SU-DHL-6 (cell line): ENCODE measurements at regions not wholly inside any gene's neighbourhood (a gene's known extent, or its start where the extent isn't known, plus 50 kb on each side); places are given as distances from the start of the nearest gene placed in this dataset.

Experiments
- H2AFZ ChIP-seq: fragments of 200-600 bp; sonication (generic); 2 replicates; pipeline ENCODE4 v1.6.1; 2014; ENCODE audit warnings: low read depth, mild to moderate bottlenecking, moderate library complexity, mixed read lengths, antibody characterized with exemption, low read length; ENCODE audit not compliant: severe bottlenecking
- H3F3A ChIP-seq: fragments of 200-600 bp; shearing (Covaris generic); 2 replicates; pipeline ENCODE4 v1.6.0; 2016; ENCODE audit warnings: antibody characterized with exemption, mild to moderate bottlenecking; ENCODE audit not compliant: insufficient read depth
- H3K27ac ChIP-seq: fragments of 200-600 bp; sonication (generic); 2 replicates; pipeline ENCODE4 v1.5.1; 2016; ENCODE audit warnings: low read depth, mild to moderate bottlenecking, low read length, moderate library complexity, mixed read lengths
- H3K27me3 ChIP-seq: fragments of 200-600 bp; sonication (generic), shearing (Covaris generic); 2 replicates; pipeline ENCODE4 v1.6.0; 2014; ENCODE audit warnings: mild to moderate bottlenecking, low read length
- H3K36me3 ChIP-seq: fragments of 200-600 bp; sonication (generic); 2 replicates; pipeline ENCODE4 v1.6.1; 2014; ENCODE audit warnings: mild to moderate bottlenecking, low read length, mixed read lengths
- H3K4me2 ChIP-seq: fragments of 300-600, 200-600 bp; shearing (Covaris generic), sonication (generic); 2 replicates; pipeline ENCODE4 v1.6.0; 2014; ENCODE audit warnings: low read length, low read depth, mild to moderate bottlenecking; ENCODE audit not compliant: poor library complexity, severe bottlenecking
- H3K4me3 ChIP-seq: fragments of 200-600 bp; sonication (generic); 2 replicates; pipeline ENCODE4 v1.5.1; 2014; ENCODE audit warnings: antibody characterized with exemption, low read length, mild to moderate bottlenecking, mixed read lengths; ENCODE audit not compliant: insufficient read depth, poor library complexity, severe bottlenecking
- H3K79me2 ChIP-seq: fragments of 200-600 bp; sonication (generic); 2 replicates; pipeline ENCODE4 v1.6.1; 2014; ENCODE audit warnings: mild to moderate bottlenecking, low read length, moderate library complexity; ENCODE audit not compliant: insufficient read depth
- H3K9ac ChIP-seq: fragments of 200-600 bp; sonication (generic); 2 replicates; pipeline ENCODE4 v1.7.0; 2014; ENCODE audit warnings: mild to moderate bottlenecking, low read length
- H3K9me2 ChIP-seq: fragments of 200-600 bp; sonication (generic); replicated peaks from 2 replicates; pipeline ENCODE4 v1.6.1; 2014; ENCODE audit warnings: low read length; ENCODE audit not compliant: insufficient read depth
- H3K9me3 ChIP-seq: fragments of 200-600 bp; sonication (generic); 2 replicates; pipeline ENCODE4 v1.6.1; 2014; ENCODE audit warnings: low read length, mixed read lengths; ENCODE audit not compliant: insufficient read depth
- H4K20me1 ChIP-seq: fragments of 200-600 bp; sonication (generic); 2 replicates; pipeline ENCODE4 v1.6.1; 2014; ENCODE audit warnings: low read depth, mild to moderate bottlenecking, antibody characterized with exemption, low read length, moderate library complexity, mixed read lengths
- EZH2phosphoT487 ChIP-seq: fragments of 200-600 bp; sonication (generic), shearing (Covaris generic); conservative IDR thresholded peaks from 2 replicates; pipeline ENCODE4 v1.6.1; 2018; ENCODE audit warnings: mild to moderate bottlenecking, antibody characterized with exemption, low read length, moderate library complexity, mixed read lengths
- TF ChIP-seq, protein P1 (sequence below): fragments of 200-600 bp; sonication (generic); IDR thresholded peaks from one replicate; pipeline ENCODE4 v1.5.1; 2017; ENCODE audit warnings: antibody characterized with exemption, mild to moderate bottlenecking, low read length, moderate library complexity; ENCODE audit not compliant: insufficient read depth, poor library complexity, severe bottlenecking

DNA sequence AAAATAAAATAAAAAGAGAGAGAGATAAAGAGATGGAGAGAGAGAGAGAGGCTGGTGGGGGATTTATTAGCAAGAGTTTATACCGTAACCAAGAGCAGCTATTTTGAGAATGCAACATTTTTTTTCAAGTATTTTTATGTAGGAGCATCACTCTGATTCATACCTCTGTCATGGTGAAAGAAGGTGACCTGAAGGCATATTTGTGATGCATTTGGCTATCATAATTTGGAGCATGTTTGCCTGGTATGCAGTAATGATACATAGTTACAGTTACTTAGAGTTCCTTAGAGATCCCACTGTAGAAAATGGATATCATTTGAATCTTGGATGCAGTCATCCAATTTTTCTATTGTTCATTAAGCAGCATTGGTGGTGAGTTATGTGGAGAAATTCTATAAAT, 1472.4 kb downstream of the SI start:
- Histone ChIP-seq H3K9ac (no peak overlapping the region), H3K9me3 (0 out of 2 replicates have a peak, but pooled peaks cover 4% of the 10 kb centered on the region), H4K20me1 (no peaks in the 10 kb centered on the region), H3K27ac (no peak overlapping the region), H3K36me3 (no peaks in the 10 kb centered on the region), H3F3A (no peaks in the 10 kb centered on the region), H3K79me2 (no peaks in the 10 kb centered on the region), H3K9me2 (no peaks in the 10 kb centered on the region), H3K27me3 (no peaks in the 10 kb centered on the region), H3K4me3 (no peak overlapping the region), H3K4me2 (no peak overlapping the region), H2AFZ (no peak overlapping the region)
- TF ChIP-seq, protein P1, sequence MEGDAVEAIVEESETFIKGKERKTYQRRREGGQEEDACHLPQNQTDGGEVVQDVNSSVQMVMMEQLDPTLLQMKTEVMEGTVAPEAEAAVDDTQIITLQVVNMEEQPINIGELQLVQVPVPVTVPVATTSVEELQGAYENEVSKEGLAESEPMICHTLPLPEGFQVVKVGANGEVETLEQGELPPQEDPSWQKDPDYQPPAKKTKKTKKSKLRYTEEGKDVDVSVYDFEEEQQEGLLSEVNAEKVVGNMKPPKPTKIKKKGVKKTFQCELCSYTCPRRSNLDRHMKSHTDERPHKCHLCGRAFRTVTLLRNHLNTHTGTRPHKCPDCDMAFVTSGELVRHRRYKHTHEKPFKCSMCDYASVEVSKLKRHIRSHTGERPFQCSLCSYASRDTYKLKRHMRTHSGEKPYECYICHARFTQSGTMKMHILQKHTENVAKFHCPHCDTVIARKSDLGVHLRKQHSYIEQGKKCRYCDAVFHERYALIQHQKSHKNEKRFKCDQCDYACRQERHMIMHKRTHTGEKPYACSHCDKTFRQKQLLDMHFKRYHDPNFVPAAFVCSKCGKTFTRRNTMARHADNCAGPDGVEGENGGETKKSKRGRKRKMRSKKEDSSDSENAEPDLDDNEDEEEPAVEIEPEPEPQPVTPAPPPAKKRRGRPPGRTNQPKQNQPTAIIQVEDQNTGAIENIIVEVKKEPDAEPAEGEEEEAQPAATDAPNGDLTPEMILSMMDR: no peak
- no peak for TF ChIP-seq EZH2phosphoT487

DNA sequence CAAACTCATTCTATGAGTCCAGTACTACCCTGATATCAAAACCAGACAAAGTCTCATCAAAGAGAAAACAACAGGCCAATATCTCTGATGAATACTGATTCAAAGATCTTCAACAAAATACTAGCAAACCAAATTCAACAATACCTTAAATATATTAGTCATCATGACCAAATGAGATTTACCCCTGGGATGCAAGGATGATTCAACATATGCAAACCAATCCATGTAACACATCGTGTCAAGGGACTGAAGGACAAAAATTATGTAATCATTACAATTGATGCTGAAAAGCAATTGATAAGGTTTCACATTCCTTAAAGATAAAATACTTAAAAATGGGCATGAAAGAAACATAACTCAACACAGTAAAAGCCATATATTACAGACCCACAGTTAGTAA, 1476.9 kb downstream of the SI start:
- TF ChIP-seq, protein P1: no peak
- no peak for TF ChIP-seq EZH2phosphoT487
- Histone ChIP-seq H3K4me3 (no peak overlapping the region), H3K36me3 (no peaks in the 10 kb centered on the region), H3K9me2 (no peaks in the 10 kb centered on the region), H3K4me2 (no peak overlapping the region), H2AFZ (no peak overlapping the region), H3K27me3 (no peaks in the 10 kb centered on the region), H3K9ac (no peak overlapping the region), H3K79me2 (no peaks in the 10 kb centered on the region), H3K27ac (no peak overlapping the region), H4K20me1 (no peaks in the 10 kb centered on the region), H3F3A (no peaks in the 10 kb centered on the region), H3K9me3 (no peaks in the 10 kb centered on the region)

GRCh38 chr3:163587342-163587741, 1491.0 kb downstream of the SI start:
- H3K27me3 ChIP-seq: no peaks in the 10 kb centered on the region
- no peak overlapping the region for H3K4me3 ChIP-seq
- H3F3A ChIP-seq: no peaks in the 10 kb centered on the region
- no peaks in the 10 kb centered on the region for H4K20me1 ChIP-seq
- 0 out of 2 replicates have a peak, but pooled peaks cover 7% of the 10 kb centered on the region for H3K9me3 ChIP-seq
- H3K36me3 ChIP-seq: 0 out of 2 replicates have a peak, but pooled peaks cover 3% of the 10 kb centered on the region
- H3K27ac ChIP-seq: no peak overlapping the region
- H3K79me2 ChIP-seq: no peaks in the 10 kb centered on the region
- TF ChIP-seq, protein P1: no peak
- no peak for TF ChIP-seq EZH2phosphoT487
- H3K4me2 ChIP-seq: no peak overlapping the region
- no peak overlapping the region for H2AFZ ChIP-seq
- no peak overlapping the region for H3K9ac ChIP-seq
- H3K9me2 ChIP-seq: no peaks in the 10 kb centered on the region
